Endothelial cell (in vitro differentiated cells): ENCODE measurements at regions not wholly inside any gene's neighbourhood (a gene's known extent, or its start where the extent isn't known, plus 50 kb on each side); places are given as distances from the start of the nearest gene placed in this dataset.

Experiments used
- DNase-seq: peaks from one replicate; pipeline ENCODE4 v3.0.0; 2021; ENCODE audit warnings: low spot score
- H3K27ac Mint-ChIP-seq: one replicate; pipeline ENCODE4 v1.8.0; 2021; ENCODE audit warnings: mixed read lengths, inconsistent platforms; ENCODE audit not compliant: unreplicated experiment
- H3K27me3 Mint-ChIP-seq: one replicate; pipeline ENCODE4 v1.8.0; 2021; ENCODE audit warnings: mild to moderate bottlenecking, moderate library complexity, mixed read lengths, inconsistent platforms; ENCODE audit not compliant: unreplicated experiment
- H3K36me3 Mint-ChIP-seq: one replicate; pipeline ENCODE4 v1.8.0; 2021; ENCODE audit warnings: mild to moderate bottlenecking, low read depth, mixed read lengths, inconsistent platforms; ENCODE audit not compliant: unreplicated experiment
- H3K4me1 Mint-ChIP-seq: one replicate; pipeline ENCODE4 v1.8.0; 2021; ENCODE audit warnings: mild to moderate bottlenecking, mixed read lengths, inconsistent platforms; ENCODE audit not compliant: unreplicated experiment
- H3K4me3 Mint-ChIP-seq: one replicate; pipeline ENCODE4 v1.8.0; 2021; ENCODE audit warnings: mild to moderate bottlenecking, mixed read lengths, inconsistent platforms; ENCODE audit not compliant: unreplicated experiment
- H3K9me3 Mint-ChIP-seq: one replicate; pipeline ENCODE4 v1.8.0; 2021; ENCODE audit warnings: mixed read lengths, inconsistent platforms; ENCODE audit not compliant: unreplicated experiment
- TF ChIP-seq, protein P1 (sequence below): fragments of 200-600 bp; sonication (generic); IDR thresholded peaks from one replicate; pipeline ENCODE4 v1.5.0; 2021; ENCODE audit warnings: antibody characterized with exemption; ENCODE audit not compliant: unreplicated experiment

DNA sequence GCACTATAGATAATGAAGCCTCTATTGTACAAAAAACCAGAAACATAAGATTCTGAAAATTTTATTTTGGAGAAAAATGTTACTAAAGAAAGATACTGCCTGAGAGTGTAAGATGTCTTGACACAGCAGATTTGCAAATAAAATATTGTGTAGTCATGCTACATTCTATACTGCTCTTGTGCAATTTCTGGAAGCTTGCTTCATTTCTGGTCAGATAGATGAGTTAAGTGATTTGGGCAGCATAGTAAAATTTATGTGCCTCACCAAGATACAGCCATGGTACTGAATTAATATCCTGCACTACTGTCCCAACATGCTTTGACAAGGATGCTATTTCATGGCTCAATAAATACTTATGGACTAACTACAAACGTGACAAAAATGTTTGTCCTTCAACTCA, 55.1 kb upstream of the STARD13 start:
- no peak overlapping the region for H3K27ac Mint-ChIP-seq
- H3K27me3 Mint-ChIP-seq, result no peaks in the 10 kb centered on the region
- no peak for DNase-seq
- peaks cover 11% of the 10 kb centered on the region for H3K4me1 Mint-ChIP-seq
- H3K9me3 Mint-ChIP-seq, result no peaks in the 10 kb centered on the region
- H3K36me3 Mint-ChIP-seq, result no peaks in the 10 kb centered on the region
- TF ChIP-seq, protein P1, sequence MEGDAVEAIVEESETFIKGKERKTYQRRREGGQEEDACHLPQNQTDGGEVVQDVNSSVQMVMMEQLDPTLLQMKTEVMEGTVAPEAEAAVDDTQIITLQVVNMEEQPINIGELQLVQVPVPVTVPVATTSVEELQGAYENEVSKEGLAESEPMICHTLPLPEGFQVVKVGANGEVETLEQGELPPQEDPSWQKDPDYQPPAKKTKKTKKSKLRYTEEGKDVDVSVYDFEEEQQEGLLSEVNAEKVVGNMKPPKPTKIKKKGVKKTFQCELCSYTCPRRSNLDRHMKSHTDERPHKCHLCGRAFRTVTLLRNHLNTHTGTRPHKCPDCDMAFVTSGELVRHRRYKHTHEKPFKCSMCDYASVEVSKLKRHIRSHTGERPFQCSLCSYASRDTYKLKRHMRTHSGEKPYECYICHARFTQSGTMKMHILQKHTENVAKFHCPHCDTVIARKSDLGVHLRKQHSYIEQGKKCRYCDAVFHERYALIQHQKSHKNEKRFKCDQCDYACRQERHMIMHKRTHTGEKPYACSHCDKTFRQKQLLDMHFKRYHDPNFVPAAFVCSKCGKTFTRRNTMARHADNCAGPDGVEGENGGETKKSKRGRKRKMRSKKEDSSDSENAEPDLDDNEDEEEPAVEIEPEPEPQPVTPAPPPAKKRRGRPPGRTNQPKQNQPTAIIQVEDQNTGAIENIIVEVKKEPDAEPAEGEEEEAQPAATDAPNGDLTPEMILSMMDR, result no peak
- no peak overlapping the region for H3K4me3 Mint-ChIP-seq

DNA sequence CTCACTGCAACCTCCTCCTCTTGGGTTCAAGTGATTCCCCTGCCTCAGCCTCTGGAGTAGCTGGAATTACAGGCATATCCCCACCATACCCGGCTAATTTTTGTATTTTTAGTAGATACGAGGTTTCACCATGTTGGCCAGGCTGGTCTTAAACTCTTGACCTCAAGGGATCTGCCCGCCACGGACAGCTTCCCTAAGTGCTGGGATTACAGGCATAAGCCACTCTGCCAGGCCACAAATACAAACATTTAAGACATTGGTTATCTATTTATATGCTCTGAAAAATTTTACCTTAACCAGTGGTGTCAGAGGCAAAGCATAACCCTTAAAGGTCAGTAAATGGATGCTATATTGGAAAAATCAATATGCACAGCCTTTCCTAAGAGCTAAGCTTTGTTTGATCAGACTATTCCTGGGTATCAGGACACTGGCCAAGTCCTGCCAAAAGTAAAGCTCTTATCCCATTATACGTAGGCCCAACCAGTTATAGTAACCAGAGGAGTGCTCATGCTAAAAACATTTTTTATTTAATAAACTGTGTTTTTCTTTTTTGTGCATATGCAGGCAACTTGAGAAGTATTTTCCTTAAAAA, 56.4 kb upstream of the STARD13 start:
- Mint-ChIP-seq H3K36me3 (peaks cover 6% of the 10 kb centered on the region), H3K4me3 (no peak overlapping the region), H3K9me3 (no peaks in the 10 kb centered on the region), H3K4me1 (peaks cover 17% of the 10 kb centered on the region), H3K27me3 (no peaks in the 10 kb centered on the region), H3K27ac (no peak overlapping the region)
- DNase-seq, result no peak
- TF ChIP-seq, protein P1, result no peak

DNA sequence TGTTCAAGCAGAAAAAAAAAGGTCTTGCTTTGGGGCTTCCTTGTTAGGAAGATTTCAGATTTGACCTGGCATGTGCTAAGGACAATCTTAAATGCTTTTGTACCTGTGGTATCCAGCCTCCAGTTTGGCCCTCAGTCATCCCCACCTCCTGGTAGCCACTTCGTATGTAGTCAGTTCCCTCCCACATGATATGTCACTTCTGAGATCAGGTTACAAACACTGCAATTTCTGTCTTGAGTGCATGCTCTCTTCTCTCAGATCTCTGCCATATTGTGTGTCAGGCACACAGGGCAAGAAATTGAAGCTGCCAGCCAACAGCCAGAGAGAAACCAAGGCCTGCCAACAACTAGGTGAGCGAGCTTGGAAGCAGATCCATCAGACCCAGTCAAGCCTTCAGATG, 60.3 kb upstream of the STARD13 start:
- DNase-seq, result no peak
- Mint-ChIP-seq H3K27me3 (peaks cover 2% of the 10 kb centered on the region), H3K4me3 (no peak overlapping the region), H3K27ac (no peak overlapping the region), H3K4me1 (peaks cover 28% of the 10 kb centered on the region), H3K36me3 (peaks cover 17% of the 10 kb centered on the region), H3K9me3 (no peaks in the 10 kb centered on the region)
- TF ChIP-seq, protein P1, result no peak

DNA sequence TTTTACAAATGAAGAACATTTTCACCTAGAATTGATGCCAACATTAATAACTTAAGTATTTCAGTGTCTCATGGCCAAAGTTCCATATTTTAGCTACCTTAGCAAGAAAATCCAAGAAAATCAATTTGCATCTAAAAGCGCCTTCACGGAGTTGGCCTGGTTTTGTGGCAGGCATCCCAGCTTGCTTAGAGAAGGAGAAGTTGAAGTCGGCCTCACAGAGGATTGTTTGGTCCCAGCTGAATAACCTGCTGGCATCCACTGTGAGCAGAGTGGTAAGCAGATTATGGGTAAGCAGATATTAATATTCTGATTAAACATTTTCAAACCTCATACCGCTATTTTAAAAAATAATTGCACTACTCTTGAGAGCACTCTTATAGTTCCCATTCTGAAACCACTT, 62.3 kb upstream of the STARD13 start:
- Mint-ChIP-seq H3K4me3 (no peak overlapping the region), H3K9me3 (no peaks in the 10 kb centered on the region), H3K4me1 (peaks cover 47% of the 10 kb centered on the region), H3K27ac (no peak overlapping the region), H3K27me3 (peaks cover 2% of the 10 kb centered on the region), H3K36me3 (peaks cover 18% of the 10 kb centered on the region)
- TF ChIP-seq, protein P1, result no peak
- DNase-seq, result no peak

DNA sequence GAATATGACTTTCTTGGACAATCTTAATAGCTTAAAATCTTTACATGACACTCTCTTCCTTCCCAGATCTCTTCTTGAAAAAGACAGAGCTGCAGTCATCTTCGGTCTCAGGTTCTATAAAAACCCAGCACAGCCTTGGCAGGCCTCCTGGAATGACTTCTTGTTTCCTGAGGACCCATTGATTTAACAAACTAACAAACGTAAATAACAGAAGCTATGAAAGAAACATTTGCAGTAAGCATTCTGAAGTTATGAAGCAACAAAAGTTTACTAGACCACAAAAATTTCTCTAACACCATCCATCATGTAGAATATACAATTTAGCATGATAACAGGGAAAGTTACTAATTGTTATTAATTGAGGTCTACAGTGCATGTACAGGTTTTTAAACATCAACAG, 62.8 kb upstream of the STARD13 start:
- H3K36me3 Mint-ChIP-seq, result peaks cover 18% of the 10 kb centered on the region

More for the DNA sequence above, 62.8 kb upstream of the STARD13 start:
- TF ChIP-seq, protein P1, result no peak
- Mint-ChIP-seq H3K27ac (no peak overlapping the region), H3K9me3 (no peaks in the 10 kb centered on the region), H3K4me1 (peaks cover 52% of the 10 kb centered on the region), H3K4me3 (peak overlapping the region; percentile 90), H3K27me3 (peaks cover 2% of the 10 kb centered on the region)
- no peak for DNase-seq
